HG03095 (cell line): ENCODE measurements at regions not wholly inside any gene's neighbourhood (a gene's known extent, or its start where the extent isn't known, plus 50 kb on each side); places are given as distances from the start of the nearest gene placed in this dataset.

ENCODE experiments used
- ATAC-seq: cut with Tn5 transposase; IDR thresholded peaks from one replicate; pipeline ENCODE4 v1.9.1; 2021; ENCODE audit warnings: moderate library complexity; ENCODE audit not compliant: unreplicated experiment

DNA sequence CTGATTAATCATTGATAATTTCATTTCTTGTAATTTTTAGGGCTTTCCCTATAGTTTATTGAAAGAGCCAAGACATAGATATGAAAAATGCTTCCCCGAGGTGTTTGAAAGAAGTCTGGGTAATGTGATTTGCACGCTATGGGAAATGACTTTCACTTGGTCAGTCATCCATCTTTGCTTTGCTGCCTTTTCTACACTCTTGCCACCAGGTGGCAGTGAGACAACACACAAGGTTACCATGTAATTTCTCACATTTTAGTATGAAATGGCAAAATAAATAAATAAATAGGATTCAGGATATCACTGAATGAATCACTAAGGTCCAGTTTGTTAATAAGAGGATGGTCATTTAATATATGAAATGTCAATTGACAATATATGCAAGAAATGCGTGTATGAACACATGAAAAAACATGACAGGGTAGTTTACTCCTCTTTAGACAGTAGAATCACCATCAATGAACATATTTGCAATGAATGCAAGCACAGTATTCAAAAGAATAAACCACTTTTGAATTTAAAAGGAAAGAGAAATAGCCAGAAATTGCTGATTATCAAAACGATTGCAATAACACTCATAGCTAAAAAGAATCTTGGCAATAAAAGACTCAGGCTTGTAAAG is 52.2 kb upstream of the KCNH7 start:
- ATAC-seq, result peak; percentile 91

DNA sequence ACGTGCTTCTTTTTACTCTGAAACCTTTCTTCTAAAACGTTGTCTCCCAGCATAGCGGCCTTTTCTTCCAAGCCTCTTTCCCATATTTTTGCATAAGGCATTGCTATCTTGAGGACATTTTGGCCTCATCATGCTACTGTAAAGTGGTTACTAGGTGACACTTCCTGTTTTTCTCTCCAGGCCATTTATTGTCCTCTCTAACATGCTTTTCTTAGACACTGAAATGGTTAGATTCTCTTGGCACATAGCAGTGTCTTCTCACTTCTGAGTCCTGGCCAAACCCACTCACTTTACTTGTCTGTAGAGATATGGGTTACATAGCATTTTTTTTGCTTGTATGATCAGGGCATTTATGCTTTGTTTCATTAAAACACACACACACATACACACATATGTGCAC is 50.1 kb upstream of the KCNH7 start:
- ATAC-seq, result no peak
